ENCODE measurements at regions not wholly inside any gene's neighbourhood (a gene's known extent, or its start where the extent isn't known, plus 50 kb on each side); places are given as distances from the start of the nearest gene placed in this dataset.

DNA sequence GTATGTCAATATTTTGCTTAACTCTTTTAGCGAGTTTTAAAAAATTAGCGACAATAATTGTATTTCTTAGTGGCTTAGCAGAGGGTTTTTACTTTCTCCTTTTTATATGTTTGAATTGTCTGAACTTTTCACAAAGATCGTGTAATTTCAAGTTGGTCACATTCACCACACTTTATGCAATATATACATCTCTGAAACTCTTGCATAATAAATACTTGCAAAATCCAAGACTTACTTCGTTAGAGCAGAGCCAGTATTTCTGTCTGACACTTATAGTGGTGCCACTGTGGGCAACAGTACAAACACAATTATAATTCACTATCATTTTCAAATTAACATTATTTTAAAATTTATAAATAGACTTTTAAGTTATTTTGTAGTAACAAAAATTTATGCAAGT lies 62.0 kb downstream of the SUCNR1 start:
- WGBS, result 80% methylated on average over 4 of the region's 4 CpGs

GRCh38 chr3:151940481-151940880 lies 67.0 kb downstream of the SUCNR1 start:
- H3K4me3 ChIP-seq, result no peak overlapping the region
- no peaks in the 10 kb centered on the region for H3K4me1 ChIP-seq (replicated peaks)
- H3K27ac ChIP-seq, result no peak overlapping the region
- 81% methylated on average over 2 of the region's 2 CpGs for WGBS
- no peaks in the 10 kb centered on the region for H3K9me3 ChIP-seq
- no peaks in the 10 kb centered on the region for H3K36me3 ChIP-seq
- TF ChIP-seq POLR2AphosphoS5 (IDR thresholded peaks at IDR 0.05), result no peak
- DNase-seq (ENCODE audit: low spot score), result no peak
- no peaks in the 10 kb centered on the region for H3K27me3 ChIP-seq (replicated peaks; ENCODE audit: insufficient read depth)
- intact Hi-C loops (cut with DNase I), result no loop called here

More for the DNA sequence above, 62.0 kb downstream of the SUCNR1 start:
- Histone ChIP-seq H3K27ac (no peak overlapping the region), H3K27me3 (replicated peaks; ENCODE audit: insufficient read depth) (no peaks in the 10 kb centered on the region), H3K36me3 (no peaks in the 10 kb centered on the region), H3K4me1 (replicated peaks) (no peaks in the 10 kb centered on the region), H3K4me3 (no peak overlapping the region), H3K9me3 (no peaks in the 10 kb centered on the region)
- intact Hi-C loops (cut with DNase I), result no loop called here
- DNase-seq (ENCODE audit: low spot score), result no peak
- TF ChIP-seq POLR2AphosphoS5 (IDR thresholded peaks at IDR 0.05) (no peak), POLR2A (IDR thresholded peaks at IDR 0.05) (no peak)

GRCh38 chr3:151943539-151943938 lies 70.1 kb downstream of the SUCNR1 start:
- DNase-seq (ENCODE audit: low spot score), result no peak
- intact Hi-C loops (cut with DNase I), result no loop called here
- Histone ChIP-seq H3K36me3 (no peaks in the 10 kb centered on the region), H3K27me3 (replicated peaks; ENCODE audit: insufficient read depth) (no peaks in the 10 kb centered on the region), H3K4me1 (replicated peaks) (no peaks in the 10 kb centered on the region), H3K27ac (no peak overlapping the region), H3K4me3 (no peak overlapping the region), H3K9me3 (no peaks in the 10 kb centered on the region)
- WGBS, result 84% methylated on average over 1 of the region's 1 CpG
- TF ChIP-seq POLR2A (IDR thresholded peaks at IDR 0.05), result no peak
- TF ChIP-seq, protein P1, sequence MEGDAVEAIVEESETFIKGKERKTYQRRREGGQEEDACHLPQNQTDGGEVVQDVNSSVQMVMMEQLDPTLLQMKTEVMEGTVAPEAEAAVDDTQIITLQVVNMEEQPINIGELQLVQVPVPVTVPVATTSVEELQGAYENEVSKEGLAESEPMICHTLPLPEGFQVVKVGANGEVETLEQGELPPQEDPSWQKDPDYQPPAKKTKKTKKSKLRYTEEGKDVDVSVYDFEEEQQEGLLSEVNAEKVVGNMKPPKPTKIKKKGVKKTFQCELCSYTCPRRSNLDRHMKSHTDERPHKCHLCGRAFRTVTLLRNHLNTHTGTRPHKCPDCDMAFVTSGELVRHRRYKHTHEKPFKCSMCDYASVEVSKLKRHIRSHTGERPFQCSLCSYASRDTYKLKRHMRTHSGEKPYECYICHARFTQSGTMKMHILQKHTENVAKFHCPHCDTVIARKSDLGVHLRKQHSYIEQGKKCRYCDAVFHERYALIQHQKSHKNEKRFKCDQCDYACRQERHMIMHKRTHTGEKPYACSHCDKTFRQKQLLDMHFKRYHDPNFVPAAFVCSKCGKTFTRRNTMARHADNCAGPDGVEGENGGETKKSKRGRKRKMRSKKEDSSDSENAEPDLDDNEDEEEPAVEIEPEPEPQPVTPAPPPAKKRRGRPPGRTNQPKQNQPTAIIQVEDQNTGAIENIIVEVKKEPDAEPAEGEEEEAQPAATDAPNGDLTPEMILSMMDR (IDR thresholded peaks at IDR 0.05), result no peak
- TF ChIP-seq POLR2AphosphoS5 (IDR thresholded peaks at IDR 0.05), result no peak

DNA sequence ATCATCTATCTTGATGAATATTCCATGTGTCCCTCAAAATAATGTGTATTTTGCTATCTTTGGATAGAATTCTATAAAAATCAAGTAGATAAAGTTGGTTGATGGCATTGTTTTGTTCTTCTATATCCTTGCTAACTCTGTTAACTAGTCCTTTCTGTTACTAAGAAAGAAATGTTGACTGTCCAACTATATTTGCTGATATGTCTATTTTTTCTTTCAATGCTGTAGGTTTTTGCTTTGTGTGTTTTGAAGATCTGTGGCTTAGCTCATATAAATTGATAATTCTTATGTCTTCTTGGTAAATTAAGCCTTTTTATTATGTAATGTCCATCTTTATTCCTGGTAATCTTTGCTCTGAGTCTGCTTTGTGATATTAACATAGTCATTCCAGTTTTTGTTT lies 70.9 kb downstream of the SUCNR1 start:
- no peak for DNase-seq (ENCODE audit: low spot score)
- H3K27me3 ChIP-seq (replicated peaks; ENCODE audit: insufficient read depth), result no peaks in the 10 kb centered on the region
- H3K4me1 ChIP-seq (replicated peaks), result no peaks in the 10 kb centered on the region
- H3K9me3 ChIP-seq, result no peaks in the 10 kb centered on the region
- H3K27ac ChIP-seq, result no peak overlapping the region
- intact Hi-C loops (cut with DNase I), result no loop called here
- H3K36me3 ChIP-seq, result no peaks in the 10 kb centered on the region
- no peak overlapping the region for H3K4me3 ChIP-seq
- TF ChIP-seq POLR2A (IDR thresholded peaks at IDR 0.05) (no peak), POLR2AphosphoS5 (IDR thresholded peaks at IDR 0.05) (no peak)
- TF ChIP-seq, protein P1 (IDR thresholded peaks at IDR 0.05), result no peak

GRCh38 chr3:151946606-151947005 lies 73.2 kb downstream of the SUCNR1 start:
- Histone ChIP-seq H3K27ac (no peak overlapping the region), H3K4me1 (replicated peaks) (no peaks in the 10 kb centered on the region), H3K36me3 (no peaks in the 10 kb centered on the region), H3K9me3 (no peaks in the 10 kb centered on the region), H3K27me3 (replicated peaks; ENCODE audit: insufficient read depth) (no peaks in the 10 kb centered on the region), H3K4me3 (no peak overlapping the region)
- intact Hi-C loops (cut with DNase I), result no loop called here
- WGBS, result 85% methylated on average over 1 of the region's 1 CpG
- no peak for DNase-seq (ENCODE audit: low spot score)
- no peak for TF ChIP-seq POLR2AphosphoS5 (IDR thresholded peaks at IDR 0.05)
- TF ChIP-seq, protein P1 (IDR thresholded peaks at IDR 0.05), result no peak
- TF ChIP-seq POLR2A (IDR thresholded peaks at IDR 0.05), result no peak

- Histone ChIP-seq H3K36me3 (no peaks in the 10 kb centered on the region), H3K4me3 (no peak overlapping the region), H3K27ac (no peak overlapping the region), H3K9me3 (no peaks in the 10 kb centered on the region), H3K4me1 (replicated peaks) (no peaks in the 10 kb centered on the region), H3K27me3 (replicated peaks; ENCODE audit: insufficient read depth) (no peaks in the 10 kb centered on the region)
- intact Hi-C loops (cut with DNase I), result no loop called here
- 81% methylated on average over 4 of the region's 4 CpGs for WGBS
- DNase-seq (ENCODE audit: low spot score), result no peak
- TF ChIP-seq POLR2AphosphoS5 (IDR thresholded peaks at IDR 0.05) (no peak), POLR2A (IDR thresholded peaks at IDR 0.05) (no peak)
- TF ChIP-seq, protein P1 (IDR thresholded peaks at IDR 0.05), result no peak
Measured at GRCh38 chr3:151949706-151950105, 76.3 kb downstream of the SUCNR1 start.

All from prostate gland (tissue), 2 donors.